ENCODE measurements at regions not wholly inside any gene's neighbourhood (a gene's known extent, or its start where the extent isn't known, plus 50 kb on each side); places are given as distances from the start of the nearest gene placed in this dataset.
A peak's percentile ranks its signal among the peaks of the same experiment; 100 is the strongest.

DNA sequence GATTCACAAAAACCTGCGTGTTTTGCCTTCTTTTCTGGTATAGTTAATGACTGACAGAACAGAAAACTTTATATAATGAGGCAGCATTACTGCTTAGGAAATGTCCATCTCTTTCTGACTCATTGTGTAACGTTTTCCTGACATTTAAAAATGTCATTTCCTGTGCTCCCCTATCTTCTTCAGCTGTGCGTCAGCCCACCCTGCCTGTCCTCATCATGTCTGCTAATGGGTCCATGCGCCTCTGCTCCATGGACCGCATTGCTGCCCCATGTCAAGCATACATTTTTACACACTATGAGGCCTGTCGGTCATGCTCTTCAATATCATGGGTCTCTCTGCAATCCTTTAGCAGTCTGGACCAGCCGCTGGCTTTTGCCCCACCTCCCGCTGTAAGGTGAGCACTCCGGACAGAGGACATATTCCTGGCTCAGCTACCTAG, 234.3 kb downstream of the CDCA7 start:
- DNase-seq (ENCODE audit: low read depth in 2 of 2): no peak

DNA sequence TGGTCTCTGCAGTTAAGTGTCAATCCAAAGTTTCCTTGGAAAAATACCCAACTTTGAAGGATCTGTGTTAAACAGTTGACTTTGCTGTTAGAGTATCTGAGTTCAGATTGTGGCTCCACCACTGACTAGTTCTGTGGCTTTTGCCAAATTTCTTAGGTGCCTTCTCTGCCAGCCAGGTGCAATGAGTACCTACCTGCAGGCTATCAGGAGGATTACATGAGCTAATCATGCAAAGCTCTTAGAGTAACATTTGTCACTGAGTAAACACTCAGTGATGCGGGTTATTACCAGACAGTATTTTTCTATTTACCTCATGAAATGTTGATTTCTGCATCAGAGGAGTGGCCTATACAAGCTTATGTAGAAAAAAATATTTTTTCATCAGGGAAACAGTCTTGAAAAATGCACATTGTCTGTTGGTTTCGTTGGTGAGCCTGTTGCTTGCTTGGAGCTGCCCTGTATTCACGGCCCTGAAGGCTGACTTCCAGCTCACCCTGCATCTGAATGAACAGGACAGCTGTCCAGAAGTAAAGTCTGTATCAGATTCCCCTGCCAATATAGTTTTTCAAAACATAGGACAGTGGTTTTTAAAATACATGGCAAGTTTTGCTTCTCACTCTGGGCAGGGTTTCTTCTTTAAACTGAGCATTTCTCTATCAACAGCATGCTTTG, 235.1 kb downstream of the CDCA7 start:
- DNase-seq (ENCODE audit: low read depth in 2 of 2): no peak

GRCh38 chr2:173590276-173590861, 235.7 kb downstream of the CDCA7 start:
- DNase-seq (ENCODE audit: low read depth in 2 of 2): peak; percentile 82 to 84

- no peak for DNase-seq (ENCODE audit: low read depth in 2 of 2)
Measured at GRCh38 chr2:173593109-173593508, 238.4 kb downstream of the CDCA7 start.

DNA sequence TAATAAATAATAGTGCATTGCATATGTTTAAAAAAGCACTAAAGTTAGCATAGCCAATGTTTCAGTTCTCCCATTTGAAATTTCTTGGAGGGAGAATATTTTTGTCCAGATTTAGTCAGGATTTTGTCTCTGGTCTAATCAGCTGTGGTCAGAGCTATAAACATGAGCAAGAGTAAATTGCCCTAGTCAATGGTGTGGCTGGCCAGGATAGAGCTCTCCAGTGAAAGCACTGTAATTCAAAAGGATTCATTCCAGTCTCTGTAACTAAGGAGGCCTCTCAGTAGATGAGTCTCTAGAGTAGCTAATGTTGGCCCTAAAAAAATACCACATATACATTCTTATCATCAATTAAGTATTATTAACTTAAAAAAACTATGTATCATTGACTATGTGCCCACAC, 241.6 kb downstream of the CDCA7 start:
- DNase-seq (ENCODE audit: low read depth in 2 of 2): no peak

GRCh38 chr2:173598525-173598924, 243.9 kb downstream of the CDCA7 start:
- DNase-seq (ENCODE audit: low read depth in 2 of 2): no peak

DNA sequence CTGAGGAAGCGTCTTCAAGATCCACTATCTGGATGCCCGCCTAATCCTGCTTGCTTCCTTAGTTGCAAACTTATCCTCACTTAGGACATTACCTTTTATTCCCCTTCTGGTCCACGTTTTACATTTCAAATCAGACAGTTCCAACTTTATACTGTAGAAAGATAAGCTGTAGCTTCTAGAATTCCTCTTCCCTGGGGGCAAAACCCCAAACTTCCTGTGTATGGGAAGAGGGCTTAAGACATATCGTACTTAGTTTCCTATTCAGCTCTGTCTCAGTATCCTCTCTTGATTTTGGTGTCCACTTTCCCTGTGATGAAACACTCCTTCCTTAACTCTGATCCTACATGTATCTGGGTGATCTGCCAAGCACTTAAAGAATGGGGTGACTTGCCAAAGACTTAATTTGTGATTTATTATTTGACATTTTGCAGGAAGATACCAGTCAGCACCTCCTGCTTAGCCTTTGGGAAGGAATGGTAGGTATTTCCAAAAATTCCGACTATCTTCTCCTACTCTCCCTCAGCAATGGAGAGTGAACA, 245.2 kb downstream of the CDCA7 start:
- peak in 1 of 2 experiments; percentile 15 for DNase-seq (ENCODE audit: low read depth in 2 of 2)

GRCh38 chr2:173602153-173602795, 247.6 kb downstream of the CDCA7 start:
- DNase-seq (ENCODE audit: low read depth in 2 of 2): no peak

DNA sequence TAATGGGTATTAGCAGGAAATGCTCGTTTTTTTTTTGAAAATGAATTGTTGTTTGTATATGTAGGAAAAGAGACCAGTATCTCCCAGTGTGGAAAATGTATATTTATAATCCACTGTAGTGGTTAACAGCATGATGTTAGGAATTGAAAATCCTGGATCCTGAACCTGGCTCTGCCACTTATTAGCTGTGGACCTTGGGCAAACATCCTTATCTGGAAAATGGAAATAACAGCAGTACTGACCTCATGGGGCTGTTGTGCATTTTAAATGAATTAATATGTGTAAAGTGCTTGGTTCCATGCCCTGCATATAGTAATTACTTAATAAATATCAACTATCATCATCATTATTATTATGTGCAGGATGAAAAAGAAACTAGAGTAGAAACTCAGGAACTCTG, 251.3 kb downstream of the CDCA7 start:
- DNase-seq (ENCODE audit: low read depth in 2 of 2): no peak

DNA sequence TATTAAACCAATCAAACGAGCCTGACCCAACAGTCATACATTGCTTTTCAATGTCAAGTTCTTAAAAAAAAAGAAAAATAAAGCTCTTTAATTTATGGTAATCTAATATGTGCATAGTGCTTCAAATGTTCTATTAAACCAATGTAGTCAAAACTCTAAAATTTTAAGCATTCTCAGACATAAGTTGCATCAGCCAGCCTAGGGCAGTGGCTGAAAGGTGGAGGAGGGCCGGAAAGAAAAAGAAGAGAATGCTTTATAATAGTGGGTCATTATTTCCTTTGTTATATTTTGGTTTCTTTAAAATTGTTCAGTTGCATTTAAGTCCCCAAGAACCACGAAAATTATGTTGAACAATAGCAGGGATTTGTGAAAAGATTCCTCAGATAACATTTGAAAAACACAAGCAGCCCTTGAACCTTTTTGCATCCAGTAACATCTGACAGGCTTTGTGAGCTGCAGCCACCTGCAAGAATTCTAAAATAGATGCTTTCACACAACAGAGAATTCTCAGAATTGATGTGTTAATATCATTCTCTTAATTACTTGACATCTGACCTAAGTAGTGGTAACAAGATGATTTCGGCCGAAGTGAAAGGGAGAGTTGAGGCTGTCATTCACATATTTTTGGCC, 252.1 kb downstream of the CDCA7 start:
- no peak for DNase-seq (ENCODE audit: low read depth in 2 of 2)

- no peak for DNase-seq (ENCODE audit: low read depth in 2 of 2)
Measured at GRCh38 chr2:173607606-173608311, 253.1 kb downstream of the CDCA7 start.

GRCh38 chr2:173611121-173611520, 256.4 kb downstream of the CDCA7 start:
- no peak for DNase-seq (ENCODE audit: low read depth in 2 of 2)

DNA sequence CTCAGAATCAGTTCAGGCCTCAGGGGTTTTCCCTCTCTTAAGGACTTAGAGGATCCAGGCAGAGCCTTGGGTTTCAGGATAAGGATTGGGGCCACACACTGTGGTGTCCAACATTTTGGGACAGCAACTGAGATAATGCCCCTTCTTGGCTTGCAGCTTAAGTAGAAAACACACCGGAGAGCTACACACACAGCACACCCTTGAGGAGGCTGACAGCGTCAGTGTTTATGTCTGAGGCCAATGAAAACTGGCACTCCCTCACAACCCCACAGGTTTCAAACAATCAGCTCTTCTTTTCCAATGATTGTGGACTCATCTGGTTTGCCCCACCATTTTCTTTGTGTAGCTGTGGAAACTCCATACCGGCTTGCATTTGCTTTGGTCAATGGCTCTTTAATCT, 257.7 kb downstream of the CDCA7 start:
- DNase-seq (ENCODE audit: low read depth in 2 of 2): no peak

GRCh38 chr2:173613386-173613785, 258.7 kb downstream of the CDCA7 start:
- no peak for DNase-seq (ENCODE audit: low read depth in 2 of 2)

DNA sequence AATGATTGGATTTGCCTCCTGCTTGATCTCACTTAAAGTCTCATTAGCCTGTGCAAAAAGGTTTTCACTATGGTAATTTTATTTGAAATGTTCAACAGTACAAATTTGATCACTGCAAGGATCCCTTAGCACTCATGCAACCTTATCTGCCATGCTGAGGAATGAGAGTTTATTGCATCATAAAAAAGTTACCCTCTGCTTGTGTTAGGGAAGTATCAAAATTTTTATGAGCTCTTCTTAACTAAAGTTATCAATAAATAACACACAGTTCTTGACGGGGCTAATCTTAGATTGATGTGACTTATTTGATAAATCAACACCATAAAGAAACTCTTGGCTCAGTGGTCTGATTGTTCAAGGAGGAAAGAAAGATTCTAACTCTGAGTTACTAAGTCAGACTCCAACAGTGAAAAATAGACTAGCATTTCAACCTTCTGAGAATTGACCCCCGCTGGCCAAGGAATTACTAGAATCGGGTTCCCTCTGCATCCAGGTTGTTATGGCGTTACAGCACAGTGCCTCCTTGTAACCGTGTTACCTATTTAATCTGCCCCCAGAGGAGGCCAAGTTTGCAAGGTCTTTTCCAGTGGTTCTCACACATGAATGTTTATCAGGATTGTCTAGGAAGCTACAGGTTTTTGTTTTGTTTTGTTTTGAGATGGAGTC, 259.7 kb downstream of the CDCA7 start:
- no peak for DNase-seq (ENCODE audit: low read depth in 2 of 2)

DNA sequence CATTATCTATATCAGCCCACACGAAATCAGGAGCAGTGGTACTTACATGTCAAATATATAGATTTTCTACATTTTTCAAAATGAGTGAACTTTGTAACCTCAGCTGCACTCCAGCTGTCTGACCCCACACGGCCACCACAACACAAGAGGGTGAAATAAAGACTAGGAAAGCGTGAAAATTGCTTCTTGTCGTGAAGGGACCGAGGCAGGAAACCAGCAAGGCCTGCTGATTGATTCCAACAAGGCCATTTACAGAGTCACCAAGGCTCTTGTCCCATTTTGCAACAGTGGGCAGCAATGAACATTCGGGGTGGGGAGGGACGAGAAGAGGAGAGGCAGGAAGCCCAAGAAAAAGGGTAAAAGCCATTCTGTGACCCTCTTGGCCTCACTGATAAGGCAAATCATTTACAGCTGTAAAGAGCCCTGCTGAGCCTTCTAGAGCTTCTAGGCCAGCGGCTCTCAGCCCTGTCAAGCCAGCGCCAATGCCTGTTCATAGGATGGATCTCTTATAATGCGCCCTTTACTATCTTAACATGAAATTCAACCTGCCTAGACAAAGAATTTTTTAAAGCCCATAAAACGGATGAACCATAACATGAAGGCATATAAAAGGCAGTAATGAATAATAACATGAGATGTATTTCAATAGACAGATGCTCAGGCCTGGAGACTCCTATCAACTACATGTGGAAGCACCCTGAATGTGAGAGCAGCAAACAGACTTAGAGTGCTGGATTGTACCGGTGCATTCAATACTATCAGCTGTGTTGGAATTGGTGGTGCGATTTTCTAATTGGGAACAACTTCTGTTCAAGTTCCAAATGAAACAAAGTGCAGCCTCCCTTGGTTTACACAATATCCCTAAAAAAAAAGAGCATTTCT, 269.0 kb downstream of the CDCA7 start:
- DNase-seq (ENCODE audit: low read depth in 2 of 2): no peak

DNA sequence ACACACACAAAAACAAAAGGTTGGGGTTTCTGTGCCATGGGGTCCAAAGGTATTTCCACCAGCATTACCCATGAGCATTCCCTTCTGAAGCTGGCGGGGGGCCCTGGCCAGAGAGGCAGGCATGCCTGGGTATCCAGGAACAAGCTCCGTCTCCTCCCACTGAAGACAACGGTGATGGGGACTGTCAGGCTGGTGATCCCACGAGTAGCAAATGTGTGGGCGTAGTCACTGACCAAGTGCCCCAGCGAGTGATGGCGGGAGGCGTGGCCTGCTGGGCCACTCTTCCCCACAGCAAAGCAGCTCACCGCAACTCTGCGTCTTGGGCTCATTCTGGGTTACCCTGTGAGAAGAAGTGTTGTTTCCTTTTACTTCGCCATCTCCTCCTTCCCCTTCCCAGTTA, 270.6 kb downstream of the CDCA7 start:
- DNase-seq (ENCODE audit: low read depth in 2 of 2): no peak

DNA sequence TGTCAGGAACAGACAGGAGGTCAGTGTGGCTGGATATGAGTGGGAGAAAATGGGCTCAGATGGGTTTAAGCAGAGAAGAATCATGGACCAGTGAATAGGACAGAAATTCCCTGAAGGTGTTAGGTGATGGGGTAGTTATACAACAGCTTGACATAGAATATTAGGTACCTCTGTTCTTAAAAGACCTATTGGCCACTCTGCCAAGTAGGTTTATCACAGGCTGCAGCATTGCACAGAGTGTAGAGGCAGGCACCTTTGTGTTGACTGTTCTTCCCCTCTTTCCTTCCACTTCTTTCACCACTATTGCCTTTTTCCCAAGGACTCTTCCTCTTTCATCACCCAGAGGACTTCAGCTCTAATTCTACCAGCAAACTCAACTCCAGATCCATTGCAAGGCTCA, 274.4 kb downstream of the CDCA7 start:
- DNase-seq (ENCODE audit: low read depth in 2 of 2): no peak

DNA sequence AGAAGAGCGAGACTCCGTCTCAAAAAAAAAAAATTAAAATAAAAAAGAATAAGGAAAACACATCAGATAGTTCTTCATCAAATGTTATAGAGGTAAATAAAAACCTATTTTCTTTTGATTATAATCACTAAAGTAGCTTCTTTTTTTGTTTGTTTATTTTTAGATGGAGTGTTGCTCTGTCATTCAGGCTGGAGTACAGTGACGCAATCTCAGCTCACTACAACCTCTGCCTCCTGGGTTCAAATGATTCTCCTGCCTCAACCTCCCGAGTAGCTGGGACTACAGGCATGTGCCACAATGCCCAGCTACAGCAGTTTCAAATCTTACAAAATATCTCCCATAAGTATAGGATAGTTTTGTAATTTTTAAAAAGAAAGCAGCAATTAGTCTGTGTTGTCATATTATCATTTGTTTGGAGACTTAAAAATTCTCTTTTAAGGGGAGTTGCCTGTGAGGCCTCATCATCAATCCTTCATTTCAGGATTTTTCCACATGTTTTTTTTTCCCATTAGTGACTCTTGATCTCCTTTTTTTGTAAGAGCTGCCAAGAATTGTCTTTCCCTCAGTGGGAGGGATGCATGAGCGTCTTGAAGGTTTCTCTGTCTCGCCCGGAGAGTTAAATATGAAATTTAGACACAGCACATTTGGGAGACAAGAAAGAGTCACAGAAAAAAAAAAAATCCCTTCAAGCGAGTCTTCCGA, 275.9 kb downstream of the CDCA7 start:
- DNase-seq (ENCODE audit: low read depth in 2 of 2): peak in 1 of 2 experiments; percentile 4

DNA sequence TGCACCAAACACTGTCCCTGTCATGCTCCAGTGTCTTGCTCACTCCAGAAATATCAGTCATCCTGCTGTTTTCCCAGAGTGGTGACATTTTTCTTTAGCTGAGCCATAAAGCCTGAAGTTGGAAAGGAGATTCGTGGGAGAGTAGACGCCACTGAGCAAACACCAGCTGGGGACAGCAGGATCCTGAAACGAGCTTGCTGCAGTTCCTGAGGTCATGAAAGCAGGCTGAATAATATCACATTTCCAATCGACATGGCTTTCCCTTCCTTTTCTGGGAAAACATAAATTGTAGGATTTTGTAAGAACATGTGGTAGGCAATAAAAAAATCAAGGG, 276.4 kb downstream of the CDCA7 start:
- DNase-seq (ENCODE audit: low read depth in 2 of 2): peak in 1 of 2 experiments; percentile 12

All from fibroblast of skin of left quadriceps (primary cell).